ENCODE measurements at regions not wholly inside any gene's neighbourhood (a gene's known extent, or its start where the extent isn't known, plus 50 kb on each side); places are given as distances from the start of the nearest gene placed in this dataset.

DNA sequence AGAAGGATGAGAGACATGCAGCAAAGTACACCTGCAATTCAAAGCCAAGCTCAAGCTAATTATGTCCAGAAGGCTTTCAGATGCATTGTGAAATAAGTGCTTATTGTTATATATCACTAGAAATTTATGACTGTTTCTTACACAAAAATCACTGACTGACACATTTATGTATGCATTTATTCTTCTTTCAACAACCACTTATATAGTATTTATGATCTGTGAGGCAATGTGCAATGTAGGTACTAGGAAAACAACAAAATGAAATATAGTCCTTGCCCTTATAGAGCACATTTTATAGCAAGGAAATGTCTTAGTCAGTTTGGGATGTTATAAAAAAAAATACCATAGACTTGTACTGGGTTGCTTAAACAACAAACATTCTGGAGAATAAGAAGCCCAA lies 167.6 kb downstream of the YIPF5 start:
- TF ChIP-seq RAD21 (conservative IDR thresholded peaks at IDR 0.05) = no peak
- no peak for TF ChIP-seq SMC3 (conservative IDR thresholded peaks at IDR 0.05; ENCODE audit: poor library complexity)
- TF ChIP-seq POLR2AphosphoS5 (IDR thresholded peaks at IDR 0.05) = no peak
- TF ChIP-seq, protein P1, sequence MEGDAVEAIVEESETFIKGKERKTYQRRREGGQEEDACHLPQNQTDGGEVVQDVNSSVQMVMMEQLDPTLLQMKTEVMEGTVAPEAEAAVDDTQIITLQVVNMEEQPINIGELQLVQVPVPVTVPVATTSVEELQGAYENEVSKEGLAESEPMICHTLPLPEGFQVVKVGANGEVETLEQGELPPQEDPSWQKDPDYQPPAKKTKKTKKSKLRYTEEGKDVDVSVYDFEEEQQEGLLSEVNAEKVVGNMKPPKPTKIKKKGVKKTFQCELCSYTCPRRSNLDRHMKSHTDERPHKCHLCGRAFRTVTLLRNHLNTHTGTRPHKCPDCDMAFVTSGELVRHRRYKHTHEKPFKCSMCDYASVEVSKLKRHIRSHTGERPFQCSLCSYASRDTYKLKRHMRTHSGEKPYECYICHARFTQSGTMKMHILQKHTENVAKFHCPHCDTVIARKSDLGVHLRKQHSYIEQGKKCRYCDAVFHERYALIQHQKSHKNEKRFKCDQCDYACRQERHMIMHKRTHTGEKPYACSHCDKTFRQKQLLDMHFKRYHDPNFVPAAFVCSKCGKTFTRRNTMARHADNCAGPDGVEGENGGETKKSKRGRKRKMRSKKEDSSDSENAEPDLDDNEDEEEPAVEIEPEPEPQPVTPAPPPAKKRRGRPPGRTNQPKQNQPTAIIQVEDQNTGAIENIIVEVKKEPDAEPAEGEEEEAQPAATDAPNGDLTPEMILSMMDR (IDR thresholded peaks at IDR 0.05; ENCODE audit: poor library complexity, severe bottlenecking) = no peak
- TF ChIP-seq TAF1 (IDR thresholded peaks at IDR 0.05; ENCODE audit: low read depth) = no peak
- no peak for TF ChIP-seq MXI1 (conservative IDR thresholded peaks at IDR 0.05; ENCODE audit: poor library complexity, severe bottlenecking)
- TF ChIP-seq EZH2 (IDR thresholded peaks at IDR 0.05; ENCODE audit: borderline replicate concordance, insufficient read depth, low read length, poor library complexity, severe bottlenecking) = no peak
- TF ChIP-seq, protein P2, sequence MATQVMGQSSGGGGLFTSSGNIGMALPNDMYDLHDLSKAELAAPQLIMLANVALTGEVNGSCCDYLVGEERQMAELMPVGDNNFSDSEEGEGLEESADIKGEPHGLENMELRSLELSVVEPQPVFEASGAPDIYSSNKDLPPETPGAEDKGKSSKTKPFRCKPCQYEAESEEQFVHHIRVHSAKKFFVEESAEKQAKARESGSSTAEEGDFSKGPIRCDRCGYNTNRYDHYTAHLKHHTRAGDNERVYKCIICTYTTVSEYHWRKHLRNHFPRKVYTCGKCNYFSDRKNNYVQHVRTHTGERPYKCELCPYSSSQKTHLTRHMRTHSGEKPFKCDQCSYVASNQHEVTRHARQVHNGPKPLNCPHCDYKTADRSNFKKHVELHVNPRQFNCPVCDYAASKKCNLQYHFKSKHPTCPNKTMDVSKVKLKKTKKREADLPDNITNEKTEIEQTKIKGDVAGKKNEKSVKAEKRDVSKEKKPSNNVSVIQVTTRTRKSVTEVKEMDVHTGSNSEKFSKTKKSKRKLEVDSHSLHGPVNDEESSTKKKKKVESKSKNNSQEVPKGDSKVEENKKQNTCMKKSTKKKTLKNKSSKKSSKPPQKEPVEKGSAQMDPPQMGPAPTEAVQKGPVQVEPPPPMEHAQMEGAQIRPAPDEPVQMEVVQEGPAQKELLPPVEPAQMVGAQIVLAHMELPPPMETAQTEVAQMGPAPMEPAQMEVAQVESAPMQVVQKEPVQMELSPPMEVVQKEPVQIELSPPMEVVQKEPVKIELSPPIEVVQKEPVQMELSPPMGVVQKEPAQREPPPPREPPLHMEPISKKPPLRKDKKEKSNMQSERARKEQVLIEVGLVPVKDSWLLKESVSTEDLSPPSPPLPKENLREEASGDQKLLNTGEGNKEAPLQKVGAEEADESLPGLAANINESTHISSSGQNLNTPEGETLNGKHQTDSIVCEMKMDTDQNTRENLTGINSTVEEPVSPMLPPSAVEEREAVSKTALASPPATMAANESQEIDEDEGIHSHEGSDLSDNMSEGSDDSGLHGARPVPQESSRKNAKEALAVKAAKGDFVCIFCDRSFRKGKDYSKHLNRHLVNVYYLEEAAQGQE (IDR thresholded peaks at IDR 0.05; ENCODE audit: borderline replicate concordance) = no peak
- TF ChIP-seq EP300 (conservative IDR thresholded peaks at IDR 0.05; ENCODE audit: poor library complexity, severe bottlenecking) = no peak
- Histone ChIP-seq H4K20me1 (ENCODE audit: insufficient read depth) (no peaks in the 10 kb centered on the region), H3K9me2 (ENCODE audit: insufficient read depth, low read length) (no peaks in the 10 kb centered on the region), H3K9me3 (ENCODE audit: low read length) (no peaks in the 10 kb centered on the region), H3K27ac (ENCODE audit: low read length) (no peak overlapping the region), H3K4me2 (ENCODE audit: low read length) (no peak overlapping the region), H3K36me3 (ENCODE audit: insufficient read depth, low read length) (no peaks in the 10 kb centered on the region), H3K79me2 (replicated peaks; ENCODE audit: insufficient read depth, low read length) (no peaks in the 10 kb centered on the region), H3F3A (ENCODE audit: insufficient read depth, low read length, poor library complexity, severe bottlenecking) (no peaks in the 10 kb centered on the region), H3K27me3 (ENCODE audit: insufficient read depth, low read depth, low read length) (no peaks in the 10 kb centered on the region), H3K4me3 (ENCODE audit: low read length) (no peak overlapping the region), H2AFZ (ENCODE audit: low read depth, low read length) (no peak overlapping the region), H3K9ac (ENCODE audit: low read length) (no peak overlapping the region)

DNA sequence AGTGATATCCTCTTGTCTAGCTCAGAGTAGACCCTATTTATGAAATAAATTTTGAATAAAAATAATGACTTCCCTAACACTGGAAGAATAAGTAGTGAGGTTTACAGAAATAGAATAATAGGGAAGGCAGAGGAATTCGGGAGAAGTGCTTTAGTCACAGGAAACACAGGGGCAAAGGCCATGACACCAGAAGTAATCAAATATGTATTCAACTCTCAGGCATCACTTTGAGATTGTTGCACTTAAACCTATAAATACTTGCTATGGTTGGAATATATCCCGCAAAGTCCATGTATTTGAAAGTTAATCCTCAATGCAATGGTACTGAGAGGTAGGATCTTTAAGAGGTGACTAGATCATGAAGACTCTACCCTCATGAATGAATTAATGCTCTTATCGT lies 166.8 kb downstream of the YIPF5 start:
- H3K79me2 ChIP-seq (replicated peaks; ENCODE audit: insufficient read depth, low read length) = no peaks in the 10 kb centered on the region
- no peaks in the 10 kb centered on the region for H3F3A ChIP-seq (ENCODE audit: insufficient read depth, low read length, poor library complexity, severe bottlenecking)
- H3K4me3 ChIP-seq (ENCODE audit: low read length) = no peak overlapping the region
- no peaks in the 10 kb centered on the region for H3K9me3 ChIP-seq (ENCODE audit: low read length)
- H4K20me1 ChIP-seq (ENCODE audit: insufficient read depth) = no peaks in the 10 kb centered on the region
- no peak overlapping the region for H2AFZ ChIP-seq (ENCODE audit: low read depth, low read length)
- H3K9ac ChIP-seq (ENCODE audit: low read length) = no peak overlapping the region
- no peak overlapping the region for H3K4me2 ChIP-seq (ENCODE audit: low read length)
- no peaks in the 10 kb centered on the region for H3K36me3 ChIP-seq (ENCODE audit: insufficient read depth, low read length)
- H3K27me3 ChIP-seq (ENCODE audit: insufficient read depth, low read depth, low read length) = no peaks in the 10 kb centered on the region
- H3K27ac ChIP-seq (ENCODE audit: low read length) = no peak overlapping the region
- TF ChIP-seq RAD21 (conservative IDR thresholded peaks at IDR 0.05) (no peak), POLR2AphosphoS5 (IDR thresholded peaks at IDR 0.05) (no peak), EP300 (conservative IDR thresholded peaks at IDR 0.05; ENCODE audit: poor library complexity, severe bottlenecking) (no peak), EZH2 (IDR thresholded peaks at IDR 0.05; ENCODE audit: borderline replicate concordance, insufficient read depth, low read length, poor library complexity, severe bottlenecking) (no peak), SMC3 (conservative IDR thresholded peaks at IDR 0.05; ENCODE audit: poor library complexity) (no peak), MXI1 (conservative IDR thresholded peaks at IDR 0.05; ENCODE audit: poor library complexity, severe bottlenecking) (no peak), TAF1 (IDR thresholded peaks at IDR 0.05; ENCODE audit: low read depth) (no peak)
- TF ChIP-seq, protein P1 (IDR thresholded peaks at IDR 0.05; ENCODE audit: poor library complexity, severe bottlenecking) = no peak
- TF ChIP-seq, protein P2 (IDR thresholded peaks at IDR 0.05; ENCODE audit: borderline replicate concordance) = no peak
- H3K9me2 ChIP-seq (ENCODE audit: insufficient read depth, low read length) = no peaks in the 10 kb centered on the region

All from neural cell (in vitro differentiated cells).